Smooth muscle cell of the brain vasculature (primary cell): ENCODE measurements at regions not wholly inside any gene's neighbourhood (a gene's known extent, or its start where the extent isn't known, plus 50 kb on each side); places are given as distances from the start of the nearest gene placed in this dataset.
"Not testable (repeated sequence)": the region's sequence is repeated elsewhere in the genome, so short reads cannot be mapped to it uniquely, and the experiment has no call there.

ENCODE experiments used
- DNase-seq: peaks from one replicate; pipeline ENCODE4 v3.0.0-alpha.2; 2012; ENCODE audit warnings: low read depth, low spot score

DNA sequence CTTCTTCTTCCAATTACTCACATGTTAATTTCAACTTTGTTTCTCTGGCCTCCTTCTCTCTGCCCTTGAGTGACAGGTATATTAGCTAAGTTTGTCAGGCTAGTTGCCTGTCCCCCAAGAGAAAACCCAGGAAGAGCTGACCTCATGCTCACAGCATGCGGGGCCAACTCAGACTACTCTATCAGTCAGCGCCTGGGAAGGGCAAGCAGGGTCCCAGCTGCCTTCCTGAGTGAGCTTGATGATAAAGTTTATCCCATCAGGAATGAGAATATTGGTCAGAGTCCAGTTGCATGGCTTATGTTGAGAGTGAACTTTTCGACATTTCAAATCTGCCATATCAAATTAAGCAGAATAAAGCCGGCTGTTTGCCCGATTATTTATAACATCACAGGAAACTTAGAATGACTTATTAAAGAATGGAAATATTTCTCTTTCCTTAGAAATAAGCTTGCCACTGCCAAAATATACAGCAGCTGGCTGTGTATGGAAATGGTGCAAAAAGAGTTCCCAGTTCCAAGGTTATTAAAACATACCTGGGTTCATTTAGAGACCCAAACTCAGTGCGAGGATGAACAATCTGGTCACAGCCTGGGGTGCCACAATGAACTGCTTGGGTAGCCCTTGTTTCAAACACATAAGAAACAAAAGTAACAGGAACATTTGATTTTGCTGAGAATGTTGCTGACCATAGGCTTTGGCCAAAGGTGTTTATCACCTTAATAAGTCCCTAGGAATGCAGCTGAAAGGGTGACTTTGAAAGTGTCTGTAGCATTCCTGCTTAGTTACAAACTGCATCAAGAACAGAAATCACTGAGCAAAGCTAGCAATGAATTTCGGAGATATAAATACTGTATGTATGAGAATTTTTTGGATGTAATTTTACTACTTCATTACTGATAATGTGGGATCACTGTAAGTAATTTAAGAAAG, 1553.8 kb upstream of the FLRT2 start:
- DNase-seq = peak; percentile 18

- DNase-seq = no peak
These were observed 1552.4 kb upstream of the FLRT2 start for GRCh38 chr14:83977583-83977982.

GRCh38 chr14:83981676-83982258, 1548.2 kb upstream of the FLRT2 start:
- DNase-seq = not testable (repeated sequence)

- DNase-seq = no peak
These were observed 1541.7 kb upstream of the FLRT2 start for GRCh38 chr14:83988275-83988674.

DNA sequence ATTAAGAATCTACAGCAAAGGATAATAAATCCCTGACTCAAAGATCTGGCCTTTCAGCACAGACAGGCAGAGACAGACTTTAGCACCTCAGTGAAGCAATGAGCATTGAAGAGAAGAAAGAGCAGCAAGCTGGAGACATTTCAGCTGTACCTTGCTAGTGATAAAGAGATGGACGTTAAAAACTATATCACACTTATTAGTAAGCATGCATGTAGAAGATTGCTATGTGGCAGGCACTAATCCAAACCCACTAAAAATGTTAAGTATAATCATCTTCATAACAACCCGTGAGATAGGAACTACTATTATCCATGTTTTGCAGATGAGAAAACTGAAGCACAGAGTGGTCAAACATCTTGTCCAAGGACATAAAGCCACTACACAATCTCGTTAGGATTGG, 1538.3 kb upstream of the FLRT2 start:
- DNase-seq = no peak

DNA sequence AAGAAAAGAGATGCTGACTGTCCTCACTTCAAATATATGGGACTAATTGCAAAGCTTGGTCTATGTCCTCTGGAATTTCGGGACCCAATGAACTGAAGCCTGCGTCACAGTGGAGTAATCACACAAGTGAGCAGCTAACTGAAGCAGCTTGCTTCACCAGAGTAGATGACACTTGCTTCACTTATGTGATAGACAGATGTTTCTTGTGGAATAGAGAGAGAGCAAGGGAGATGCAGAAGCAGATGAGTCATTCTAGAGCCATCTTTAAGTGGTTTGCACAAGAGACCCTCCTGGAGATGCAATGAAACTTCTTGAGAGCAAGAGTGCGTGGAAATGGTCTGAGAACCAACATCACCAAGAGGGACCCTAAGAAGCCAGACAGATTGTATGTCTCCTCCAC, 1537.1 kb upstream of the FLRT2 start:
- DNase-seq = no peak

DNA sequence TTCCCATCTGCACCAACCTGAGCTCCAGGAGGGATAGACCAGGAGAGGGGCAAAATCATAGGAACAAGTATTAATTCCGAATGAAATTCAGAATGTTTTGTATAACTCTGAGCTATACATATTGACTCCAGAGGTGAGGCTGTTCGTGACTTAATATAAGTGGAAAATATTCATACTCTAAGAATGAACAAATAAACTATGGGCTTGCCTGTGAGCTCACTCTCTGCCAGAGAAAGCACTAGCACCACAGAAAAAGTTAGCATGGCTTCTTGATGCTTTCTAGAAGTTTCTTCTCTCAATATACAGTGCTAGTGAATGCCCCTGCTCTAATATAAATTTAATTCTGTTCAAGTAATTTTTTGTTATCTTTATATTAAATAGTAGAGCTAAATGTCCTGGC, 1536.4 kb upstream of the FLRT2 start:
- DNase-seq = no peak

DNA sequence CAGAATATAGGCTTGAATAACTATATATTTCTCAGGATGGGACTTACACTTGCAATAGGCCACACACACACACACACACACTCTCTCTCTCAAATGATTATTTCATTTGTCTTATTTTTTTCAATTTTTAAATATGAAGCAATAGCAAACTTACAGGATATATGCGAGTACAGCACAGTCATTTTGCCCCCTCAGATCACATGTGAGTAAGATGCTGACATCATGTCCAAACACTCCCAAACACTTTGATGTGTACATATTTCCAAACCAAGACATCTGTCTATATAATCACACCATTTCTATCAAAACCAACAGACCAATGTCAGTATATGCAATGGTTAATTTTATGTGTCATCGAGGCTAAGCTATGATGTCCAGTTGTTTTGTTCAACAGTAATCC, 1535.9 kb upstream of the FLRT2 start:
- no peak for DNase-seq

DNA sequence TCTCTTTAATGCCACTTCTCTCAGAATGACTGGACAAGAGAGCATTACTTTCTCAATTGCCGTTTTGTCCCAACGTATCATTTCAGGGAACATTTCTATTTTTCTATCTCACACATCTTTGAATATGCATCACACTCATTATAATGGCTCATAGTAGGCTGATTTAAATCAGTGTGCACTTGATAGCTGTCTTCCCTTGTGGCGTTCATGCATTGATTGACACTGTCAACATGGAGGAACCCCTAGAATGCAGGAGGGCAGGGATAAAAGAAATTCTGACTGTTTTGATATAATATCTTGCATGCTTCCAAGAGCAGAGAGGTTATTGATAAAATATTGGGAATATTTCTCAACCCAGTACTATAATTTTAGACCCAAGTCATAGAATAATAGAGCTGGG, 1528.9 kb upstream of the FLRT2 start:
- DNase-seq = no peak

DNA sequence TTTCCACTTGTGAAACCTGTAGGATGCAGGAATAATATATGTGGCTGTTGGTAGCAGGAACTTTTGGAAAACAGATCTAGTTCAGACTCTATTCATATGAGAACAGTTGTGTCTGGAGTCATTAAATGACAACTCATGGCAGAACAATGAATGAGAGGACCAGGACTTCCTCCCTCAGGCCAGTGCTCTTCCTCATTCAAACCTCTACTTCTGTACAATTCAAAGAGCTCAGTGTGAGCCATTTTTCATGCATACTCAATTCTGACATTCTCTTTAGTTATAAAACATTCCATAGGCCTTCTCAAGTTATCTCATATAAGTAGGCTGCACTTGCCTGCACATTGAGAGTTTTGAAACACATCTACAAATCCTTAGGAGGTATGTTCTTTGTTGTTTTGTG, 1526.6 kb upstream of the FLRT2 start:
- no peak for DNase-seq

DNA sequence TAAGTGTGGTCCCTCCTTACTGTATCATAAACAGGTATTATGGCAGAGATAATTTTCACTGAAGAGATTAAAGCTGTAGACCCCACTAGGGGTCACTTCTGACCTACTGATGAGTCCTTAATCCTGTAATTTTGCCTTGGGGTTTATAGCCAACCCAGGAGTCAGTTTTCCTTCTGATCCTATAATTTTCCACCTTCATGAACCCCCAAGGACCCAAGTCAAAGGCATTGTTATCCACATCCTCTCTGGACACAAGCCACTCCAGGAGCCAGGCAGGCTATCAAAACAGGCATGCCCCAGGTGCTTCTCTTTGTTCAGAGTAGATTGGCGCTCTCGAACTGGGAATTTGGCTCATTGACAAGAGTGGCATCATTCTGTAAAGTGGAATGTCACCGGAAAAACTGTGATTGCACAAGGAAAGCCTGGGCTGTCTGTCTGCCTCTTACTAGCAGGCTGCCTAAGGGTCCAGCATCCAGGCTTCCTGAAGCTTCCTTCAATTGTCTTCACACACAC, 1523.2 kb upstream of the FLRT2 start:
- DNase-seq = no peak

DNA sequence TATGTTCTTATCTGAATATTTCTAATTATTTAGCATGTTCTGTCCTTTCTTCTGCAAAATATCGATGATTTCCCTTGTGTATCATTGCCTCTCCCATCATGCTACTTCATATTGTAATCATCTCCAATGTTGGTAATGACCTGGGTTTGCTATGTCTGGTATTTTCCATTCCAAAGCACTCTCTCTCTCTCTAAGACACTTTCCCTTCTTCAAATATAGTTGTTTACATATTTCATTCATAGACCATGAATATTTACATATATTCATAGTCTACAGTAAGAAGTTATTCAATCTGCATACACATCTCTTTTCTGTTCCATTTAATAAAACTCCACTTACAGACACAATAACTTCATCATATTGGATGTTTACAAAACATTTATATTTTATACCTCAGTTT, 1516.5 kb upstream of the FLRT2 start:
- DNase-seq = no peak

DNA sequence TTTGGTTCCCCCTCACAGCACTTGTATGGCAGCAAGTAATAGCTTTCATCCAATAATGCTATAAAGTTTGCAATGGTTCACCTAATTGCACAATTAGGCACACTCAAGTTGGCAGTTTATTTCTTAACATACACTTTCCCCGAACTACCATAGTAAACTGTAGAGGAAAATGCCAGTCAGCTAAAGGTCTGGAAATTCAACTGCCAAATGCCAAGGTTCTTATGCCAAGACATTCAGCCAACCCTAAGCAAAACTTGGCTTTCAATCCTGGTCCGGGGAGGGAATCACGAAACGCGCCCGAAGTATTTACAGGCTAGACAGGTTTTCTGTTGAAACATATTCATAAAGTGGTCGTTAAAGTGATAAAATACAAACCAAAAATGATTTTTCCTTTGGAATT, 1512.4 kb upstream of the FLRT2 start:
- no peak for DNase-seq

DNA sequence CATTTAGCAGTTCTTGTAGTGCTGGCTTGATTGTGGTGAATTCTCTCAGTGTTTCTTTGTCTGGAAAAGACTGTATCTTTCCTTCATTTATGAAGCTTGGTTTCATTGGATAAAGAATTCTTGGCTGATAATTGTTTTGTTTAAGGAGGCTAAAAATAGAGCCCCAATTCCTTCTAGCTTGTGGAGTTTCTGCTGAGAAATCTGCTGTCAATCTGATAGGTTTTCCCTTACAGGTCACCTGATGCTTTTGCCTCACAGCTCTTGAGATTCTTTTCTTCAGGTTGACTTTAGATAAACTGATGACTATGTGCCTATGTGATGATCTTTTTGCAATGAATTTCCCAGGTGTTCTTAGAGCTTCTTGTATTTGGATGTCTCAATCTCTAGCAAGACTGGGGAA, 1508.5 kb upstream of the FLRT2 start:
- no peak for DNase-seq

GRCh38 chr14:84024231-84024820, 1505.6 kb upstream of the FLRT2 start:
- DNase-seq = no peak

DNA sequence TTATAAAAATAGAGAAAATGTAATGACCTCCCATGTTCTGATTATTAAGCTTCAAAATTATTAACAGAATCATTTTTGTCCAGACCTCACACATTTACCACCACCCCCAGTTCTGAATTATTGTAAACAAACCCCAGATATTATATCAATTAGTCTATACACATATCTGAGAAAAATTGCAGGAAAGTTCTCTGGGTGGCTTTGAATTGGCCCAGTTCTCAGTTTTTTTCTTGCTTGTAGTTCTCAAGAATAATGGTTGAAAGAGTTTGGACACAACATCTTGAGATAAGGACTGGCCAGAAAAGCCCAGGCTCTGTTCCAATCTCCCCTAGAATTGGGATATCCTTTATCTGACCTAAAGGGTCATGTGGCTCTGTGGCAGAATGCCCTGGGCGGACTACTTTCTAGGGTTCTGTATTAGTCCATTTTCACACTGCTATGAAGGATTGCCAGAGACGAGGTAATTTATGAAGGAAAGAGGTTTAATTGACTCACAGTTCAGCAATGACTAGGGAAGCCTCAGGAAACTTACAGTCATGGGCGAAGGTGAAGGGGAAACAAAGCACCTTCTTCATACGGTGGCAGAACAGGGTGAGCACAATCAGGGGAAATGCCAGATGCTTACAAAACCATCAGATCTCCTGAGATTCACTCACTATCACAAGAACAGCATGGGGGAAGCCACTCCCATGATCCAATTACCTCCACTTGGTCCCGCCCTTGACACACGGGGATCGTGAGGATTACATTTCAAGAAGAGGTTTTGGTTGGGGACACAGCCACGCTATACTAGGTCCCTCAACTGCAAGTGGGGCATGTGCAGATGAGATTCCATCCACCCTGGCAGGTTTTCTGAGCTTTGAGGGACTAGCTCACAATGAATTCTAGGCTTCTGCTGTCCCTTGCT, 1504.6 kb upstream of the FLRT2 start:
- DNase-seq = no peak

DNA sequence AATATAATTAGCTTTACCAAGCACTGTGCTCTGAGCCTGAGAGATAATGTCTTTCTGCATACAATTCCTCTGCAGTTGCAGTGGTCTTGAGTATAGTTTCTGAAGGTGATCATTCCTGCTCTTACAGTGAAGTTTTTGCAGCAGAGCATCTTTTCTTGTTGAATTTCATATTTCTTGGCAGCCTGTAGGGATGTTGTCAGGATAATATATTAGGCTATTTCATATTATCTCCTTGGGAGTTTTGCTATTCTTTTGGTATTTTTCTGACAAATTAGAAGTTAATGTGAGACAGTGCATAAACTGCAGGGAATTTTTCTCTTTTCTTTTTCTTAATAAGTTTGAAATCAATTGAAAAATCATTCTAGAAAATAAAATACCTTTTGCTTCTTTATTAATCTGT, 1502.6 kb upstream of the FLRT2 start:
- no peak for DNase-seq

- no peak for DNase-seq
These were observed 1501.8 kb upstream of the FLRT2 start for GRCh38 chr14:84028080-84028604.

DNA sequence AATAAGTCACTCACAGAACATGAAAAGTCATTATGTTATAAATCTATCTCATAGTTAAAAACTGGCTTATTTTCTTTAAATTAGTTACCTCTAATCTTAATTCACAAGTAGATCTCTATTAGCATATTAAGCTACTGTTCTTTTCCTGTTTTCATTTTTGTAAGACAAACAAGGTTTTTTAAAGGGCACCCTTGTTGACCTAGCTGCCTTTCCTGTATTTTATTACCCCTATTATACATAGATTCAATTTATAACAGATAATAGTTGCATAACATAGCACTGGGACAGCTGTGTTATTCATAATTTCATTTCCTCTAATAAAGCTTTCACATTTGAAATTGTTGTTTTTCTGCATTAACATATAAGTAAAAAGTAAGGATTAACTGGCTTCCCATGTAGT, 1500.7 kb upstream of the FLRT2 start:
- DNase-seq = no peak

DNA sequence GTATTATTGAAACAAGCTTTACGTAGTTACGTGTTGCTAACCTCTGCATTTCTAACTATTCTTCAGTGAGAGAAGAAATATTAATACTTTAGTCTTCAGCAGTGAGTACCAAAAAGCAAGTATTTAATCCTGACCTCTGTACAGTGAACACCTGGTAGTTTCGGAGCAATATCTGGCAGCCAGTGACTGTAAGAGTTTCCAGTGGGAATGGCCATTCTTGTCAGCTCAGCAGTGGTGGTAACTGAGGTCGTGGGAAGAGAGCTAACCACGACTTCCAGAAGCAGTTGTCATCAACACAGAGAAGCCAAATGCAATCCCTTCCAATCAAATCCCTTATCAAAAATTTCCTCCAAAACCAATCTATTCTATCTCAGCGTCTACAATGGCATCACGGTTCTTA, 1500.2 kb upstream of the FLRT2 start:
- no peak for DNase-seq

- peak; percentile 2 for DNase-seq
These were observed 1493.1 kb upstream of the FLRT2 start for GRCh38 chr14:84036840-84037239.
